BLaER1 treated with 17β-estradiol and CSF1 and Interleukin-3, amounts not matched to agents 10 nM and 100 nM (cell line): ENCODE measurements at regions not wholly inside any gene's neighbourhood (a gene's known extent, or its start where the extent isn't known, plus 50 kb on each side); places are given as distances from the start of the nearest gene placed in this dataset.
"Not testable (repeated sequence)": the region's sequence is repeated elsewhere in the genome, so short reads cannot be mapped to it uniquely, and the experiment has no call there.

ENCODE experiments used
- H3K27ac ChIP-seq, 11 experiments: shearing (Covaris generic); formaldehyde crosslinking; 2 replicates each; pipeline ENCODE4 v1.8.1; 2022
- H3K27me3 ChIP-seq, 11 experiments: shearing (Covaris generic); formaldehyde crosslinking; 2 replicates each; pipeline ENCODE4 v1.8.1; 2022
- H3K36me3 ChIP-seq, 11 experiments: shearing (Covaris generic); formaldehyde crosslinking; 2 replicates each; pipeline ENCODE4 v1.8.1; 2022
- H3K4me1 ChIP-seq, 10 experiments: shearing (Covaris generic); formaldehyde crosslinking; 2 replicates each; pipeline ENCODE4 v1.8.1; 2022
- H3K4me2 ChIP-seq, 11 experiments: shearing (Covaris generic); formaldehyde crosslinking; 2 replicates each; pipeline ENCODE4 v1.8.1; 2022
- H3K4me3 ChIP-seq, 10 experiments: shearing (Covaris generic); formaldehyde crosslinking; 2 replicates each; pipeline ENCODE4 v1.8.1; 2022
- H3K9ac ChIP-seq, 11 experiments: shearing (Covaris generic); formaldehyde crosslinking; 2 replicates each; pipeline ENCODE4 v1.8.1; 2022
- H3K9me3 ChIP-seq, 11 experiments: shearing (Covaris generic); formaldehyde crosslinking; replicated peaks in 1 of 11; 2 replicates each; pipeline ENCODE4 v1.8.1; 2022
- H4K20me1 ChIP-seq, 11 experiments: shearing (Covaris generic); formaldehyde crosslinking; 2 replicates each; pipeline ENCODE4 v1.8.1; 2022
- Cebpa-rat ChIP-seq, 11 experiments: shearing (Covaris generic); IDR thresholded peaks; 2 replicates each; pipeline ENCODE4 v1.8.1; 2022

GRCh38 chr2:16351137-16351536, 314.5 kb downstream of the CYRIA start:
- Histone ChIP-seq H3K27me3 (no peaks in the 10 kb centered on the region), H4K20me1 (no peaks in the 10 kb centered on the region), H3K36me3 (no peaks in the 10 kb centered on the region; a peak in 2 of 22 replicates), H3K4me3 (no peak overlapping the region), H3K9ac (no peak overlapping the region), H3K4me2 (no peak overlapping the region), H3K9me3 (peaks cover 18 to 31% (median 27%) of the 10 kb centered on the region in 11 experiments), H3K4me1 (no peaks in the 10 kb centered on the region), H3K27ac (no peak overlapping the region)
- no peak for TF ChIP-seq Cebpa-rat (IDR thresholded peaks at IDR 0.05)

- no peak overlapping the region for H3K4me3 ChIP-seq
- H3K9ac ChIP-seq: no peak overlapping the region
- H3K4me2 ChIP-seq: no peak overlapping the region
- TF ChIP-seq Cebpa-rat (IDR thresholded peaks at IDR 0.05): no peak
- peaks cover 18 to 31% (median 27%) of the 10 kb centered on the region in 11 experiments for H3K9me3 ChIP-seq
- no peaks in the 10 kb centered on the region for H3K27me3 ChIP-seq
- no peaks in the 10 kb centered on the region for H4K20me1 ChIP-seq
- H3K36me3 ChIP-seq: no peaks in the 10 kb centered on the region; a peak in 2 of 22 replicates
- no peak overlapping the region for H3K27ac ChIP-seq
- no peaks in the 10 kb centered on the region for H3K4me1 ChIP-seq
These were observed 315.4 kb downstream of the CYRIA start for GRCh38 chr2:16350211-16350610.

- H3K4me3 ChIP-seq: no peak overlapping the region
- H3K9ac ChIP-seq: no peak overlapping the region
- no peak for TF ChIP-seq Cebpa-rat (IDR thresholded peaks at IDR 0.05)
- H3K27me3 ChIP-seq: no peaks in the 10 kb centered on the region
- no peaks in the 10 kb centered on the region for H3K4me1 ChIP-seq
- peaks cover 18 to 31% (median 27%) of the 10 kb centered on the region in 11 experiments for H3K9me3 ChIP-seq
- H4K20me1 ChIP-seq: no peaks in the 10 kb centered on the region
- no peaks in the 10 kb centered on the region; a peak in 2 of 22 replicates for H3K36me3 ChIP-seq
- no peak overlapping the region for H3K27ac ChIP-seq
- H3K4me2 ChIP-seq: no peak overlapping the region
These were observed 315.8 kb downstream of the CYRIA start for GRCh38 chr2:16349811-16350210.

- H3K27me3 ChIP-seq: no peaks in the 10 kb centered on the region
- TF ChIP-seq Cebpa-rat (IDR thresholded peaks at IDR 0.05): no peak
- no peak overlapping the region for H3K9ac ChIP-seq
- H3K4me1 ChIP-seq: no peaks in the 10 kb centered on the region
- H3K4me3 ChIP-seq: no peak overlapping the region
- H4K20me1 ChIP-seq: no peaks in the 10 kb centered on the region
- no peaks in the 10 kb centered on the region; a peak in 2 of 22 replicates for H3K36me3 ChIP-seq
- H3K4me2 ChIP-seq: no peak overlapping the region
- H3K9me3 ChIP-seq: peaks cover 18 to 31% (median 27%) of the 10 kb centered on the region in 11 experiments
- H3K27ac ChIP-seq: no peak overlapping the region
These were observed 316.7 kb downstream of the CYRIA start for GRCh38 chr2:16348821-16349515.

- H3K27me3 ChIP-seq: no peaks in the 10 kb centered on the region
These were observed 319.0 kb downstream of the CYRIA start for GRCh38 chr2:16346671-16347070.

GRCh38 chr2:16345231-16345630, 320.4 kb downstream of the CYRIA start:
- not testable (repeated sequence) for H3K4me1 ChIP-seq, H3K4me3 ChIP-seq, H3K27ac ChIP-seq, H3K36me3 ChIP-seq, H3K9ac ChIP-seq, H4K20me1 ChIP-seq, H3K27me3 ChIP-seq, H3K4me2 ChIP-seq, H3K9me3 ChIP-seq

More at GRCh38 chr2:16346671-16347070, 319.0 kb downstream of the CYRIA start:
- Histone ChIP-seq H3K4me1 (no peaks in the 10 kb centered on the region), H3K9me3 (peaks cover 12 to 19% (median 16%) of the 10 kb centered on the region in 11 experiments), H3K4me3 (no peak overlapping the region), H3K4me2 (no peak overlapping the region), H4K20me1 (no peaks in the 10 kb centered on the region), H3K9ac (no peak overlapping the region), H3K36me3 (no peaks in the 10 kb centered on the region; a peak in 2 of 22 replicates), H3K27ac (no peak overlapping the region)
- no peak for TF ChIP-seq Cebpa-rat (IDR thresholded peaks at IDR 0.05)

- no peaks in the 10 kb centered on the region for H3K27me3 ChIP-seq
- H3K4me3 ChIP-seq: no peak overlapping the region
- H4K20me1 ChIP-seq: no peaks in the 10 kb centered on the region
- no peak for TF ChIP-seq Cebpa-rat (IDR thresholded peaks at IDR 0.05)
- peaks cover 0 to 14% (median 9%) of the 10 kb centered on the region in 11 experiments; a peak in 14 of 22 replicates for H3K9me3 ChIP-seq
- H3K27ac ChIP-seq: no peak overlapping the region
- no peaks in the 10 kb centered on the region for H3K4me1 ChIP-seq
- H3K4me2 ChIP-seq: no peak overlapping the region
- H3K36me3 ChIP-seq: no peaks in the 10 kb centered on the region
- H3K9ac ChIP-seq: no peak overlapping the region
These were observed 326.4 kb downstream of the CYRIA start for GRCh38 chr2:16339206-16339605.

GRCh38 chr2:16338026-16338425, 327.6 kb downstream of the CYRIA start:
- TF ChIP-seq Cebpa-rat (IDR thresholded peaks at IDR 0.05): no peak
- no peak overlapping the region for H3K27ac ChIP-seq
- H4K20me1 ChIP-seq: no peaks in the 10 kb centered on the region
- H3K4me3 ChIP-seq: no peak overlapping the region
- no peaks in the 10 kb centered on the region for H3K4me1 ChIP-seq
- peaks cover 0 to 14% (median 9%) of the 10 kb centered on the region in 11 experiments; a peak in 14 of 22 replicates for H3K9me3 ChIP-seq
- H3K9ac ChIP-seq: no peak overlapping the region
- no peak overlapping the region for H3K4me2 ChIP-seq
- no peaks in the 10 kb centered on the region for H3K36me3 ChIP-seq
- no peaks in the 10 kb centered on the region for H3K27me3 ChIP-seq

- H3K4me1 ChIP-seq: no peaks in the 10 kb centered on the region
- H3K27me3 ChIP-seq: no peaks in the 10 kb centered on the region
- no peak overlapping the region for H3K4me2 ChIP-seq
- H3K4me3 ChIP-seq: no peak overlapping the region
- H3K9me3 ChIP-seq: peaks cover 0 to 14% (median 9%) of the 10 kb centered on the region in 11 experiments; a peak in 14 of 22 replicates
- no peak for TF ChIP-seq Cebpa-rat (IDR thresholded peaks at IDR 0.05)
- H3K36me3 ChIP-seq: no peaks in the 10 kb centered on the region
- no peak overlapping the region for H3K27ac ChIP-seq
- no peak overlapping the region for H3K9ac ChIP-seq
- H4K20me1 ChIP-seq: no peaks in the 10 kb centered on the region
These were observed 328.7 kb downstream of the CYRIA start for GRCh38 chr2:16336916-16337315.

GRCh38 chr2:16336491-16336890, 329.1 kb downstream of the CYRIA start:
- no peak overlapping the region for H3K27ac ChIP-seq

More at GRCh38 chr2:16336491-16336890, 329.1 kb downstream of the CYRIA start:
- no peaks in the 10 kb centered on the region for H4K20me1 ChIP-seq
- H3K27me3 ChIP-seq: no peaks in the 10 kb centered on the region
- H3K9ac ChIP-seq: no peak overlapping the region
- H3K4me3 ChIP-seq: no peak overlapping the region
- no peaks in the 10 kb centered on the region for H3K4me1 ChIP-seq
- H3K4me2 ChIP-seq: no peak overlapping the region
- H3K36me3 ChIP-seq: no peaks in the 10 kb centered on the region
- H3K9me3 ChIP-seq: peaks cover 0 to 14% (median 9%) of the 10 kb centered on the region in 11 experiments; a peak in 14 of 22 replicates
- no peak for TF ChIP-seq Cebpa-rat (IDR thresholded peaks at IDR 0.05)
